T-helper 1 cell treated with Interleukin-12 subunit alpha and Interleukin-12 subunit beta and Interleukin-4 antibody, amounts not matched to agents 30 μg/mL and 1 μg/mL, for 36 hours (primary cell): ENCODE measurements at regions not wholly inside any gene's neighbourhood (a gene's known extent, or its start where the extent isn't known, plus 50 kb on each side); places are given as distances from the start of the nearest gene placed in this dataset.

Source experiments
- H3K27ac Mint-ChIP-seq: one replicate; pipeline ENCODE4 v1.8.0; 2021; ENCODE audit warnings: mild to moderate bottlenecking, mixed read lengths
- H3K27me3 Mint-ChIP-seq: one replicate; pipeline ENCODE4 v1.8.0; 2021; ENCODE audit warnings: low read depth, mixed read lengths
- H3K36me3 Mint-ChIP-seq: one replicate; pipeline ENCODE4 v1.8.0; 2021; ENCODE audit warnings: low read depth, mixed read lengths
- H3K4me1 Mint-ChIP-seq: one replicate; pipeline ENCODE4 v1.8.0; 2021; ENCODE audit warnings: low read depth, mixed read lengths
- H3K4me3 Mint-ChIP-seq: one replicate; pipeline ENCODE4 v1.8.0; 2021; ENCODE audit warnings: mild to moderate bottlenecking, moderate library complexity, mixed read lengths
- H3K9me3 Mint-ChIP-seq: one replicate; pipeline ENCODE4 v1.8.0; 2021; ENCODE audit warnings: mixed read lengths

DNA sequence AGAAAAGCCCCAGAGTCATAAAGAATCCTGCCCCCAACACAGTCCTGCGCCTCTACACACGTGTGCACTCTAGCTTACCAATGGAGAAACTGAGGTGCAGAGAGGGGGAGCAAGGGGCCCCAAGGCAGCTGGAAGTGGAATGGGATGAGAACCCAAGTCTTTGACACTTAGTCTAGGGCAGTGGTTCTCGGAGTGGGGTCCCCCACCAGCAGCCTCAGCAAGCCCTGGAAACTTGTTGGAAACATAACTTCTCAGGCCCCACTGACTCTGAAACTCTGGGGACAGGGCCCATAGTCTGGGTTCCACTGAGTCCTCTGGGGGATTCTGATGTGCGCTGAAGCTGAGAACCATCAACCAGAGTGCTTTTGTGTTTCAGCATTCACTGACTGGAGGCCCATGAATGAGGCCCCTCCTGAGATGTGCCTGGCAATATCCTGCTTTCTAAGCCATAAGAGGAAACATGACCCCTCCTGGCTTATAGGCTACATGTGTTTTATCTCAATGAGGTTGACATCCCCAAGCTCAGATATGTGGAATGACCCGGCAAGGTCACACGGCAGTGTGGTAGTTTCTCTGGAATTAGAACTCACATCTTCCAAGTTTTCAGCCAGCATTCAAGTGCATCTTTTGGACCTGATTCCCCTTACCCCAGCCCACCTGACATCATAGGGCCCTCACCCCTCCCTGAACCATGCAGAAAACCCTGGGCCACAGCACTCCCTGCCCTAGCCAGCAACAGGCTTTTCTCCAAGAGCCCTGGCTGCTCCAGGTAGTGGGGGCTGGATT is 147.3 kb upstream of the PCBD1 start:
- Mint-ChIP-seq H3K4me1 (no peaks in the 10 kb centered on the region), H3K9me3 (no peaks in the 10 kb centered on the region), H3K36me3 (no peaks in the 10 kb centered on the region), H3K4me3 (no peak overlapping the region), H3K27ac (no peak overlapping the region), H3K27me3 (no peaks in the 10 kb centered on the region)

DNA sequence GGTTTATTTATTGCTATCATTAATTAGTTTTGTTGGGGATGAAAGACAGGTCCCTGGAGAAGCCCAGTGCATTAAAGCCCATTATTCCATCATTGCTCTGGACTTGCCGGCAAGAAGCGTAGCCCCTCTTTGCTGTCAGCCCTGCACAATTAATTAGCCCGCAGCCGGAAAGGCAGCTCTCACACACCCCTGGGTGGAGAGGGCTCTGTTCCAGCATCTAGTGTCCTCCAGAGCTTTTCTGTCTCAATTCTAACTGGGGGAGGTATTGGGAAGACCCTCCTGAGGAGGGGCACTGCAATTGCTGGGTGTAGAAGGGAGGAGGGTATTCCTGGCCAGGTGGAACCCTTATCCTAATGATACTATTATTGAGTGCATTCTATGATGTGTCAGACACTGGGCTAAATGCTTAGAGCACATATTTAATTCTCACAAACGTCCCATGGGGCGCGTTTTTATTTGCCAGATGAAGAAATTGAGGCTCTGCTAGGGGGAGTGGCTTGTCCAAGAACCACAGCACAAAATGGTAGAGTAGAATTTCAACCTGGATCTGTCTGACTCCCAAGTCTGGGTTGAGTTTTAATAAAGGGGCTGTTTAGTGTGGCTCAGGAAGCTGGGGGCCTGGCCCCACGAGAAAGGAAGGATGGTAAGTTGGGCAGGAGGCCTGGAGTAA is 148.1 kb upstream of the PCBD1 start:
- Mint-ChIP-seq H3K4me3 (no peak overlapping the region), H3K9me3 (no peaks in the 10 kb centered on the region), H3K27ac (no peak overlapping the region), H3K36me3 (no peaks in the 10 kb centered on the region), H3K4me1 (no peaks in the 10 kb centered on the region), H3K27me3 (no peaks in the 10 kb centered on the region)

DNA sequence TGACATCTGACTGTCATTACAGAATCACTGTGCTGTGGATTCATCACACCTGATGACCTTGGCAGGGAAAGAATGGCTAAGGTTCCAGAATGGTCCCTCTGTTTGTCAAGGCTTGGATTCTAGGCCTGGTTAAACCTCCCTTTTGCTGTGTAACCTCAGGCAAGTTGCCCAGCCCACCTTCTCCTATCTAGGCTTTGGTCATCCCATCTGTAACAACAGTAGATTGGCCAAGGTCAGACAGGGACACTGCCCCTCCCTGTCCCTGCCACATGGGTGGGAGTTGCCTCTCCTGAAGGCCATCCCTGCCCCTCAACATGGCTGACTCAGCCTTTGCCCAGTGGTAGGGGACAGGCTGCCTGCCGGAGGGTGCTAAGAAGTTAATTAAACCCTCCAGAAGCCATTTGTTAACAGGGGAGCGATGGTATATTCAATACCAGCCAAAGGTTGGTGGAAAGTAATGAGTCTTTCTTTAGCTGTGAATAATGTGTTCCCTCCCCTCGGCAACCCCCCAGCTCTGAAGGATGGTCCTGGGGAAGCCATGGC is 149.8 kb upstream of the PCBD1 start:
- no peaks in the 10 kb centered on the region for H3K4me1 Mint-ChIP-seq
- no peaks in the 10 kb centered on the region for H3K36me3 Mint-ChIP-seq
- H3K27me3 Mint-ChIP-seq = no peaks in the 10 kb centered on the region
- H3K9me3 Mint-ChIP-seq = no peaks in the 10 kb centered on the region
- H3K27ac Mint-ChIP-seq = no peak overlapping the region
- H3K4me3 Mint-ChIP-seq = no peak overlapping the region

DNA sequence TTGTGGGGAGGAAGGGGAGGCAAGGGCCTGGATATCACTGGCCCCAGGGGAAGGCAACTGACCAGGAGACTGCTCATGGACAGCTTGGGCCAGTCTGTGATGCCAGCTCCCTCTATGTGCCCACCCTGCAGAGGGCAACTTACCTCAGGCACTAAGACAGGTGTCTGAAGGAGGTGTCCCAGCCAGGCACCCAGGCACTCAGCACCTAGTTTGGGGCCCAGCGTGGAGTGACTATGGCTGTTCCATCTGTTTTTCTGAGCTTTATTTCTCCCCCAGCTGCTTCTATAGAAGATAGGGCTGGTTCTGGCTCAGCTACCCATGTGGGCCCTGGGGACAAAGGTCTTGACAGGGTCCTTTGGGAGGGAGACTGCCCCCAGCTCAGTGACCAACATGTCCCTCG is 150.6 kb upstream of the PCBD1 start:
- Mint-ChIP-seq H3K36me3 (no peaks in the 10 kb centered on the region), H3K4me1 (no peaks in the 10 kb centered on the region), H3K27ac (no peak overlapping the region), H3K27me3 (no peaks in the 10 kb centered on the region), H3K4me3 (no peak overlapping the region), H3K9me3 (no peaks in the 10 kb centered on the region)

DNA sequence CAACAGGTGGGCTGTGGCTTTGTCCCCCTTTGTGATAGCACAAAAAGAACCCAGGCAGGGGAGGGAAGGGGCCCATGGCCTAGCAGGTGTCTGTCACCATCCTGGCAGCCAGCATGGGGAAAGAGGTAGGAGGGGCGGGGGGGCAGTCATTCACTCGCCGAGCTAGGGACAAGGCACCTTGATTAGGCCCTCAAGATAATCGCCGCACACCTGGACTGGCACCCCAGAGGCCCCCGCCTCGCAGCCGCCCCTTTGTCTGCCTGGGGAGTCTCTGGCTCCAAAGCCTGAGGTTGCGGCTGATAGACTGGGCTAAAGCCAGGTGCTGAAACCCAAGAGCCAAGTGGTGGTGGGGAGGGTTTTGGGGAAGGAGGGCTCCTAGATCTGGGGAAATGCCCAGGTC is 151.2 kb upstream of the PCBD1 start:
- H3K27ac Mint-ChIP-seq = no peak overlapping the region
- H3K9me3 Mint-ChIP-seq = no peaks in the 10 kb centered on the region
- no peaks in the 10 kb centered on the region for H3K27me3 Mint-ChIP-seq
- no peaks in the 10 kb centered on the region for H3K4me1 Mint-ChIP-seq
- H3K4me3 Mint-ChIP-seq = no peak overlapping the region
- H3K36me3 Mint-ChIP-seq = no peaks in the 10 kb centered on the region

DNA sequence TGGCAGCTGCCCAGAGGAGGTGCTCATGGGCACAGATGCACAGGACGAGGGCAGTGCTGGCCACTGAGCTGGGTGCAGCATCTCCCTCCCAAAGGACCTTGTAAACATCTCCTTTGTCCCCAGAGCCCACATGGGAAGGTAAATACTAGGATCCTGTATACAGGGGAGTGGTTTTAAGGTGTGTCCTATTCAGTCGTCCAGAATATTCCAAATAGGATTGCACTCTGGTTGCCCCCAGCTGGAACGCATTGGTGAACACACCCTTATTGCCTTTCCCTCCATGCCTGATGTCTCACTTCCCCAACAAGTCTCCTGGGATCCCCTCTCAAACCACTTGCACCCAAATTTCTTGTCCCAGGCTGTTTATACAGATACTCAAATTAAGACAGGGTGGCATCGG is 152.0 kb upstream of the PCBD1 start:
- no peak overlapping the region for H3K27ac Mint-ChIP-seq
- no peaks in the 10 kb centered on the region for H3K36me3 Mint-ChIP-seq
- H3K27me3 Mint-ChIP-seq = no peaks in the 10 kb centered on the region
- H3K4me1 Mint-ChIP-seq = no peaks in the 10 kb centered on the region
- no peaks in the 10 kb centered on the region for H3K9me3 Mint-ChIP-seq
- H3K4me3 Mint-ChIP-seq = no peak overlapping the region

DNA sequence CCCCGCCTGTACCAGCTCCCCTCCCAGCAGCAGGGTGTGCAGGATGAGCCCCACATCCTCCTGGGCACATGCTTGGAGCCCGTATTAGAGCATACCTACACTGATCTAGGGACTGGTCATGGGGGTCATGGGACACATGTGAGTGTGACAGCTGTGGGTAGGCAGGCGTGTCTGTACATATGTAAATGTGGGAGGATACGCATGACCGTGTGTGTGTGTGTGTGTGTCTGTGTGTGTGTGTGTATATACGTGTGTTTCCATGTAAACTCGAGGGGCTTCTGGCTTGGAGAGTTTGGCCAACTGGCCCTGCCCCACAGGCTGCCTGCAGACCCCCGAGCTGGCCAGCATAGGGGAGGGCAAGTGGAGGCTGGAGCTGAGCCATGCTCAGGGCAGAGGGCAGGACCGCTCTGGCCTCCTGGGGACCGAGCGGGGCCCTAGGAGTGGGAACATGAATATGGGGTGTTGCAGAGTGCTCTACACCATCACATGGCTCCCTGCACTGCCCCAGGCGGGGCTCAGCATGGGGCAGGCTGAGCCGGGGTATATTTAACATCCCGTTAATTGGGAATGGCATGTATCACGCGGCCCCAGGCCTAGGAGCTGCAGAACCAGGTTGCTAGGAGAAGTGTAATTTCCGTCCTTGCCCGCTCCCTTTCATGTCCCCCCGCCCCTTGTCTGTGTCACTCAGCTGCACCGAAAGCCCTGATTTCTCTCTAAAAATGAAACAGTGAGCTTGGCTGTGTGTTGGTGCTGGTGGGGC is 152.7 kb upstream of the PCBD1 start:
- no peak overlapping the region for H3K4me3 Mint-ChIP-seq
- no peak overlapping the region for H3K27ac Mint-ChIP-seq
- no peaks in the 10 kb centered on the region for H3K27me3 Mint-ChIP-seq
- no peaks in the 10 kb centered on the region for H3K36me3 Mint-ChIP-seq
- no peaks in the 10 kb centered on the region for H3K9me3 Mint-ChIP-seq
- H3K4me1 Mint-ChIP-seq = no peaks in the 10 kb centered on the region

DNA sequence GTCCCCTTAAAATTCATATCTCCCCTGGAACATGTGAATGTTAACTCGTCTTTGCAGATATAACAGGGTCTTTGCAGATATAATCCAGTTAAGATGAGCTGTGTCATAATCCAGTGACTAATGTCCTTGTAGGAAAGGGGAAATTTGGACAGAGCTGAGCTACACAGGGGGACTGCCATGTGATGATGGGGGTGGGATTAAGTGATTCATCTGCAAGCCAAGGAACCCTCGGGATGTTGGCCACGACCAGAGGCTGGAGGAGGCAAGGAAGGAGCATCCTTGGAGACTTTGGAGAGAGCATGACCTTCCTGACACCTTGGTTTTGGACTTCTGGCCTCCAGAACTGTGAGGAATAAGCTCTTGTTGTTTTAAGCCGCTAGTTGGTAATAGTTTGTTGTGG is 153.9 kb upstream of the PCBD1 start:
- no peaks in the 10 kb centered on the region for H3K36me3 Mint-ChIP-seq
- no peak overlapping the region for H3K27ac Mint-ChIP-seq
- H3K4me3 Mint-ChIP-seq = no peak overlapping the region
- H3K4me1 Mint-ChIP-seq = no peaks in the 10 kb centered on the region
- no peaks in the 10 kb centered on the region for H3K27me3 Mint-ChIP-seq
- H3K9me3 Mint-ChIP-seq = no peaks in the 10 kb centered on the region

DNA sequence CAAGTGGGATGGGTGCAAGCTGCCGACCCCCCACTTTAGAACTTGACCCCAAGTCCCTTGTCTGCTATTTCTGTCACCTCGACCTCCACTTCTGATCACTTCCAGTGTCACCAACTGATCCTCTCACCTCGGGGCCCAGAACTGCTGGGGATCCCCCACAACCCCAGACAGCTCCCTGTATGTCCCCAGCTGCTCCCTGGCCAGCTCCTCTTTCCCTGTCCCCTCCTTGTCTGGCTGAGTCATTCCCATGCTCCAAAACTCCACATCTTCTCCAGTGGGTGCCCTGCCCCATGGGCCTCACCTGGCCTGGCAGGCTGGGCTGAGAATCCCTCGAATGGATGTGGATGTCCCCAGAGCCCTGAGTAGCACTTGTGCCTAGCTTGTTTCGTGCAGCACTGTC is 154.3 kb upstream of the PCBD1 start:
- H3K27ac Mint-ChIP-seq = no peak overlapping the region
- H3K4me3 Mint-ChIP-seq = no peak overlapping the region
- H3K36me3 Mint-ChIP-seq = no peaks in the 10 kb centered on the region
- no peaks in the 10 kb centered on the region for H3K4me1 Mint-ChIP-seq
- no peaks in the 10 kb centered on the region for H3K9me3 Mint-ChIP-seq
- H3K27me3 Mint-ChIP-seq = no peaks in the 10 kb centered on the region

DNA sequence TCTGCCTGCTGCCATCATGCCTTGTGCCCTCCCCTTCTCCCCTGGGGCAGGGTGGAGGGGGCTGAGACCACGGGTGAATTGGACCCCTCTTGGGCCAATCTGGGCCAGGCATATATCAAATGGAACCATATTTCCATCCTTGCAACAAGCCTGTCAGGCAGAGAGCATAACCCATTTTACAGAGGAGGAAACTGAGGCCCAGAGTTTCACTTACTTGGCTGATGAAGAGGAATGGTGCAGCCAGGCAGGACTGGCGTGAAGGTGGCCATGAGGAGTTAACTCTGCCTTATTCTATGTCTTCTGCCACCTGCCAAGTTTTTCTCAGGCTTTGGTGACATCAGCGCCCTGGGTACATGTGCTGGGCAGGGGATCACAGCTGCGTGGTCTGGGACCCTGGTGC is 155.5 kb upstream of the PCBD1 start:
- Mint-ChIP-seq H3K27ac (no peak overlapping the region), H3K9me3 (no peaks in the 10 kb centered on the region), H3K4me1 (no peaks in the 10 kb centered on the region), H3K4me3 (no peak overlapping the region), H3K27me3 (no peaks in the 10 kb centered on the region), H3K36me3 (no peaks in the 10 kb centered on the region)

DNA sequence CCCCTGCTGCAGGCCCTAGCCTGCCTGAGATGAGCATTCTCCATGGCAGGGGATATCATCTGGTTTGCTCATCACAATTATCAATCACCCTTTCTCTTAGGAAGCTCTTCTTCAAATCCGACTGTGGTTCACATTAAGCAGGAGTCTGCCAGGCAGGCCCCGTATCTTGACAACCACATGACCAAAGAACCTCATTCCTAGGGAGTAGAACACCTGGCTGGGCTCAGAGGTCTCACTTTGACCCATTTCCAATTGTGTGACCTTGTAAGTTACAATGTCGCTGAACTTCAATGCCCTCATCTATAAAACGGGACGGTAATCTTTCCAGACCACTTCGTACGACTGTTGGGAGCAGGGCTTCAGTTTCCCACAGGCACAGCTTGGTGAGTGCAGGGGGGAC is 156.4 kb upstream of the PCBD1 start:
- Mint-ChIP-seq H3K36me3 (no peaks in the 10 kb centered on the region), H3K9me3 (no peaks in the 10 kb centered on the region), H3K27ac (no peak overlapping the region), H3K4me1 (no peaks in the 10 kb centered on the region), H3K4me3 (no peak overlapping the region), H3K27me3 (no peaks in the 10 kb centered on the region)

DNA sequence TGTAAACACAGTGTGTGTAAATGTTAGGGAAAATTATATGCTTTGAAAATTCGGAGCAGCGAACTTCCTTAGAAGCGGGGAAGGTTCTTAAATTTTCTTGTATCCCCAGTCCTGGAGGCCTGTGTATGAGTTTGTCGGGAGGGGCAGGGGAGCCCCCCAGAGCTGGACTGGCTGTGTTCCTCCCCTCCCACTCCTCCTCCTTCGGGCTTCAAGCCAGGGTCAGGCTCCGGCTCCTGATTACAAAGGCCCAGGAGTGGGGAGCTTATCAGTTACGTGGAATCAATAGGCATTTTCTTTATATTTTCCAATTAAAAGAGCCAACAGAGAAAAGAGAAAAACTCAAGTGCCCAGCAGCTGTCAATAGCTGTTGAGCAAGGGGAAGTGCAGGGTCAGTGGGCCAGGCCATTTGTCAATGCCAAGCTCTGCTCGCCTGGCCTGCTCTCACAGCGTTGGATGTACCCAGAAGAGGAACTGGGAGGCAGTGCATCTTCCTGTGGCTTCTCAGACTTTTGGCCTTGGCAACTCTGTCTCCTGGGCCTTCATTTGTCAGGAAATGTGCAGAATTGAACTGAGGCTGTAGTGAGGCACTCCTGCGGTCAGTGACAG is 156.9 kb upstream of the PCBD1 start:
- Mint-ChIP-seq H3K9me3 (no peaks in the 10 kb centered on the region), H3K36me3 (no peaks in the 10 kb centered on the region), H3K27me3 (no peaks in the 10 kb centered on the region), H3K4me1 (no peaks in the 10 kb centered on the region), H3K27ac (no peak overlapping the region), H3K4me3 (no peak overlapping the region)

DNA sequence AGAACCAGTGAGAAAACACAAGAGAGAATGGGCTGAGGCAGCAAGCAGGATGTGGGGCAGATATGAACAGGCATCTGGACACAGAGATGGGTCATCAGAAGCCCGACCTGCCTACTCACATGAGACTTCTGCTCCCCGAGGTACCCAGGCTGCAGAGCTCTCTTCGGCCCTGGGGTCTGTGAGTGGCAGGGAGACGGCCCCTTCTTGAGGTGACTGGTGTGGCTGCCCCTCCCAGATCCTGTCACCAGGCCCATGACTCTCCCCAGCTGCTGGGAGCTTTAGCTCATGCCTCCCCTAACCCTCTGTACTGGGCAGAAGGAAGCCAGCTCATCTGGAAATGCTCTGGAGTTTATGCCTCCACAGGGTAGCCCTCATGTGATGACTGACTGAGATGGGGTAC is 157.6 kb upstream of the PCBD1 start:
- no peaks in the 10 kb centered on the region for H3K9me3 Mint-ChIP-seq
- no peaks in the 10 kb centered on the region for H3K36me3 Mint-ChIP-seq
- no peaks in the 10 kb centered on the region for H3K27me3 Mint-ChIP-seq
- no peak overlapping the region for H3K4me3 Mint-ChIP-seq
- no peak overlapping the region for H3K27ac Mint-ChIP-seq
- H3K4me1 Mint-ChIP-seq = no peaks in the 10 kb centered on the region

DNA sequence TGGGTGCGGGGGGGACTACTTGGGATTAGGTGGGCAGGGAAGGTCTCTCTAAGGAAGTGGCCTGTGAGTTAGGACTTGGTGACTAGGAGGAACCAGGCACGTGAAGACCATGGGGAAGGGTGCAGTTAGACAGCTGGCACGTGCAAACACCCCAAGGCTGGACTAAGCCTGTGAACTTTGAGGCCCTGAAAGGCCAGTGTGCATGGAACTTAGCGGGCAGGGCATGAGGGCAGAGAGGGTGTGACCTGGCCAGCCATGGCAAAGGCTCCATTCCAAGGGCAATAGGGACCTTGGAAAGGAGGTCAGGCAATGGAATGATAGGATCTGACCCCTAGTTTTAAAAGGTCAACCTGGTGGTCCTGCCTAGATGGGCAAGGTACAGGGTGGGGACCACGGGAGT is 158.4 kb upstream of the PCBD1 start:
- H3K9me3 Mint-ChIP-seq = no peaks in the 10 kb centered on the region
- no peaks in the 10 kb centered on the region for H3K36me3 Mint-ChIP-seq
- no peaks in the 10 kb centered on the region for H3K27me3 Mint-ChIP-seq

More for the DNA sequence above, 158.4 kb upstream of the PCBD1 start:
- Mint-ChIP-seq H3K27ac (no peak overlapping the region), H3K4me1 (no peaks in the 10 kb centered on the region), H3K4me3 (no peak overlapping the region)
